CD4-positive, CD25-positive, alpha-beta regulatory T cell (primary cell): ENCODE measurements at regions not wholly inside any gene's neighbourhood (a gene's known extent, or its start where the extent isn't known, plus 50 kb on each side); places are given as distances from the start of the nearest gene placed in this dataset.
A peak's percentile ranks its signal among the peaks of the same experiment; 100 is the strongest.
"Not testable (repeated sequence)": the region's sequence is repeated elsewhere in the genome, so short reads cannot be mapped to it uniquely, and the experiment has no call there.

Source experiments
- ATAC-seq, 2 donors: fragments of 150-1000 bp; cut with Tn5 transposase; one replicate each; pipeline ENCODE4 v1.10.0; 2021; ENCODE audit warnings: low read depth in 2 of 2, moderate number of reproducible peaks in 2 of 2, moderate library complexity in 1 of 2
- DNase-seq, 3 donors: peaks; one replicate each; pipeline versions ENCODE4 v3.0.0 to v3.0.0-alpha.2; 2012 to 2022; ENCODE audit warnings: mixed read lengths in 1 of 3
- H3K27ac ChIP-seq: one replicate; pipeline ENCODE4 v1.7.0; 2013; ENCODE audit warnings: mild to moderate bottlenecking, low read length; ENCODE audit not compliant: insufficient read depth, poor library complexity, severe bottlenecking
- H3K27me3 ChIP-seq: one replicate; pipeline ENCODE4 v1.7.0; 2013; ENCODE audit warnings: low read length; ENCODE audit not compliant: control insufficient read depth, insufficient read depth
- H3K36me3 ChIP-seq: one replicate; pipeline ENCODE4 v1.7.0; 2013; ENCODE audit warnings: mild to moderate bottlenecking, low read length, moderate library complexity; ENCODE audit not compliant: control insufficient read depth, insufficient read depth
- H3K4me1 ChIP-seq: 2 replicates; pipeline ENCODE4 v1.7.0; 2013; ENCODE audit warnings: mild to moderate bottlenecking, low read length; ENCODE audit not compliant: insufficient read depth, control insufficient read depth, poor library complexity, severe bottlenecking
- H3K4me3 ChIP-seq: one replicate; pipeline ENCODE4 v1.7.0; 2013; ENCODE audit warnings: low read depth, mild to moderate bottlenecking, low read length, moderate library complexity
- H3K9me3 ChIP-seq, 2 experiments: 1 replicate in 1 of 2; 2 replicates in 1 of 2; pipeline ENCODE4 v1.7.0; 2013; ENCODE audit warnings: low read length in 2 of 2, mild to moderate bottlenecking in 1 of 2, moderate library complexity in 1 of 2; ENCODE audit not compliant: control insufficient read depth in 2 of 2
- H3K27ac Mint-ChIP-seq, 3 donors: one replicate each; pipeline ENCODE4 v1.8.0; 2020 to 2022; ENCODE audit warnings: mild to moderate bottlenecking in 3 of 3, mixed read lengths in 3 of 3, moderate library complexity in 2 of 3
- H3K27me3 Mint-ChIP-seq: one replicate; pipeline ENCODE4 v1.8.0; 2022; ENCODE audit warnings: mild to moderate bottlenecking, mixed read lengths
- H3K36me3 Mint-ChIP-seq: one replicate; pipeline ENCODE4 v1.8.0; 2020; ENCODE audit warnings: mixed read lengths
- H3K4me1 Mint-ChIP-seq, 4 donors: one replicate each; pipeline ENCODE4 v1.8.0; 2020 to 2022; ENCODE audit warnings: mixed read lengths in 4 of 4, mild to moderate bottlenecking in 1 of 4
- H3K4me3 Mint-ChIP-seq, 4 donors: one replicate each; pipeline ENCODE4 v1.8.0; 2020 to 2022; ENCODE audit warnings: mild to moderate bottlenecking in 4 of 4, mixed read lengths in 4 of 4, moderate library complexity in 3 of 4
- H3K9me3 Mint-ChIP-seq, 7 donors: one replicate each; pipeline ENCODE4 v1.8.0; 2020 to 2022; ENCODE audit warnings: mixed read lengths in 7 of 7, mild to moderate bottlenecking in 3 of 7, moderate library complexity in 2 of 7

DNA sequence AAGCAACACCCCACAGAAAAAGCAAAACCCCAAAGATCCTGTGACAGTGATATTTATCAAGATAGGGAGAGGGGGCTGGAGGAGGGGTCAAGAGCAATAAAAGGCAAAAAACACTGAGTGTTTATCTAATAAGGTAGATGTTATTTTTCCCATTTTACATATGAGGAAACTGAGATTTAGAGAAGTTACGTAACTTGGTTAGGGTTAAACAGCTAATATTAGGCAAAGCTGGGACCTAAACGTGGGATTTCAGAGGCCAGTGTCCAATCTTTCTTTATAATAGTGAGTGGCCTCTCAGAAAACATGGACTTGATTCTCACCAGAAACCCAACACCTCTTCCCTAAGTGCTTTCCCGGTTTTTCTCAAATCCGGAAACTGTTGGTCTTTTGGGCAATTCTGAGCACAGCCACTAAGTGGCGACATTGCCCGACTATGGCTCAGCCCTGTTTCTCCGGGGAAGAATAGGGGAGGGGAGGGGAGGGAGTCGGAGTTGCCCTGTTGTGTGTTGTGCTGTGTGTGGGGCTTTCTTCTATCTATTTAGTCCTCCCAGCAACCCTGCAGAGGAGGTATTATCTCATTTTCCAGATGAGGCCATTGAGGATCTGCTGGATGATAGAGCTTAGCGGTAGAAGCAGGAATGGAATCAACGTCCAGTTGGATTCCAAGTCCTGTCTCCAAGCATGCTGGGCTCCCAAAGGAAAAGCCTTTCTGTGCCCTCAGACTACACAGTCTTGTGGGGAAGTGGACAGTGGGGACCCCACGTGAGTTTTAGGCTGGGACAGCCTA is 58.7 kb upstream of the ETV3 start:
- not testable (repeated sequence) for DNase-seq, H3K27ac ChIP-seq, H3K4me3 ChIP-seq, H3K36me3 Mint-ChIP-seq, H3K27me3 ChIP-seq, H3K9me3 Mint-ChIP-seq, H3K4me3 Mint-ChIP-seq, H3K27ac Mint-ChIP-seq, H3K4me1 ChIP-seq, ATAC-seq, H3K9me3 ChIP-seq, H3K36me3 ChIP-seq, H3K4me1 Mint-ChIP-seq
- peaks cover 20% of the 10 kb centered on the region for H3K27me3 Mint-ChIP-seq

DNA sequence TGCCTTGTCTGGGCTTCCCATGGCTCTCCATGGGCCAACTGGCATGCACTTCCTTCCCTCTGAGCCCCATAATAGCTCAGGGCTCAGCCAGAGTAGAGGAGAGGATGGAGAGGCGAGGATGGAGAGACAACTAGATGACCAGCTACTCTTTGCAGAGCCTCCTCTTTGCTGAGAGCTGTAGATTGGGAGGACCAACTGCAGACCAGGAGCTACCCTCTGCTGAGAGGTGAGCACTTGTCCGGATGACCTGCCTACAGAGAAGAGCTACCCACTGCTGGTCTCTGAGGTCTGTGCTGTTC is 58.0 kb upstream of the ETV3 start:
- Mint-ChIP-seq H3K4me3 (no peak overlapping the region), H3K27ac (no peak overlapping the region), H3K27me3 (peaks cover 20% of the 10 kb centered on the region), H3K36me3 (no peaks in the 10 kb centered on the region), H3K4me1 (peaks cover 0 to 5% (median 3%) of the 10 kb centered on the region in 4 donors), H3K9me3 (peaks cover 0 to 2% (median 0%) of the 10 kb centered on the region in 7 donors)
- DNase-seq (no peak), ATAC-seq (no peak)
- no peaks in the 10 kb centered on the region for H3K9me3 ChIP-seq
- no peak overlapping the region for H3K27ac ChIP-seq
- no peak overlapping the region for H3K4me3 ChIP-seq
- H3K27me3 ChIP-seq: peaks cover 3% of the 10 kb centered on the region
- no peaks in the 10 kb centered on the region for H3K4me1 ChIP-seq
- H3K36me3 ChIP-seq: no peaks in the 10 kb centered on the region

DNA sequence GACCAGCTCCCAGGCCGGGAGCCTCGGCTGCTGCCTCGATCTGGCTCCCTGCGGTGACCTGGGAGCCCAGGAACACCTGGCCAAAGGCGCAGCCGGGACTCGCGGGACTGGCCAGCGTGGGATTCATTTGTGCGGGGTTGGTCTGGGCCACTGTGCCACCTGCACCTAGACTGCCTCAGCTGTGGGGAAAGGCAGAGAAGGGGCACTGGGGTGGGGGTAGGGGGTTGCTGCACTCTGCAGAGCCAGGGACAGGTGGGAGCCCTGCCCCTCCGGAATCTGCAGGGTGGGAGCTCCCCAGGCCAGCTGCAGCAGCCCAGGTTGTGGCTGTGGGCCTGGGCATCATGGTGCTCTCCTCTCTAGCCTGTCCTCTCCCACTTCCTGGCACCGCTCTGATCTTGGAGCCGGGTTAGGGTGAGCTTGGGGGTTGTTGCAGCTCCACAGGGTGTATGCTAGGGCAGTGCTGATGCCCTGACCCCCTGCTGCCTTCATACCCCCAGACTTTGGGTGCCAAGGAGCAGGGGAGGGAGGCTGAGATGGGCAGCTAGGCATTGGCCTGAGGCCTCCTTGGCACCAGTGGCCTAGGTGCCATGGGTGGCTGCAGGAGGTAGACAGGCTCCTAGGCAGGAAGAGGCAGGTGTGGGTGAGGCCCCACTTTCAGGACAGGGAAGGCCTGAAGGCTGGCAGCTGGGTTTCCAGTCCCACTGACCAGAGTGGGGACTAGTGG is 57.5 kb upstream of the ETV3 start:
- Mint-ChIP-seq H3K36me3 (no peaks in the 10 kb centered on the region), H3K27ac (no peak overlapping the region), H3K27me3 (peaks cover 20% of the 10 kb centered on the region), H3K4me1 (peaks cover 0 to 5% (median 3%) of the 10 kb centered on the region in 4 donors), H3K4me3 (no peak overlapping the region), H3K9me3 (no peaks in the 10 kb centered on the region)
- no peak for DNase-seq
- H3K9me3 ChIP-seq: no peaks in the 10 kb centered on the region
- H3K4me3 ChIP-seq: no peak overlapping the region
- H3K36me3 ChIP-seq: no peaks in the 10 kb centered on the region
- ATAC-seq: no peak
- no peaks in the 10 kb centered on the region for H3K4me1 ChIP-seq
- H3K27me3 ChIP-seq: peaks cover 3% of the 10 kb centered on the region
- no peak overlapping the region for H3K27ac ChIP-seq

DNA sequence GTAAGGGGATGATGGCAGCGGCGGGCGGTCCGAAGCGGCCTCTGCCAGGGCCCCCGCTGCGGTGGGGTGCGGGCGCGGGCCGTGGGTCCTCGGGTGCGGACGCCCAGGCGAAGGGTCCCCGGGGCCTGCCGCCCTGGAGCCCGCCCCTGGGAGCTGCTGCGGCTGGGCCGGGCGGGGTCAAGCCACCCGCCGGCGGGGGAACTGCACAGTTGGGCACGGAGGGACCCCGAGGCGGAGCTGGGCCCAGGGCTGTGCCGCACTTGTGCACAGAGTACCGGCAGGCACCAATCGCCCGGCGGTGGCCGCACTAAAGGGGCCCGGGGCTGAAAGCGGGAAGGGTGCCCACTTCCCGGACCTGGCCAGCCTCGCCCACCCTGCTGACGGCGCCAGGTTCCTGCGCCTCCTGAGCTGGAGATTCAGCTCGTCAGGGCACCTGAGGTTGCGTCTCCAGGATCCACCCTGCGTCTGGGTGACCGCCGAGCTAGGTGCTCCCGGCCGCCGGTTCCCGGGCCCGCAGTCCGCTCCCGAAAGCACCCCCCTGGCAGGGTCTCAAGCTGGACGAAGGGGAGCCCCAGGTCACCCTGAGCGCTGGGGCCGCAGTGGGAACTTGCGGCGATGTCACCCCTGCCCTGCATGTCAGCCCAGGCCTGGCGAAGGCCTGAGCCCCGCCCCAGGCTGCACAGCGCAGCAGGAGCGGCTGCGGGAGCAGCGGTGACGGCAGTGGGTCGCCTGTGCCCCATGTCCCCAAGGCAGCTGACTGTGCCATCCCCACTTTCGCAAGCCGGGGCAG is 56.7 kb upstream of the ETV3 start:
- H3K27me3 ChIP-seq: peaks cover 3% of the 10 kb centered on the region
- no peaks in the 10 kb centered on the region for H3K9me3 ChIP-seq
- no peaks in the 10 kb centered on the region for H3K4me1 ChIP-seq
- DNase-seq (no peak), ATAC-seq (no peak)
- no peaks in the 10 kb centered on the region for H3K36me3 ChIP-seq
- H3K27ac Mint-ChIP-seq: no peak overlapping the region
- peaks cover 20% of the 10 kb centered on the region for H3K27me3 Mint-ChIP-seq
- H3K4me3 ChIP-seq: no peak overlapping the region
- H3K4me3 Mint-ChIP-seq: no peak overlapping the region
- H3K9me3 Mint-ChIP-seq: peaks cover 0 to 1% (median 0%) of the 10 kb centered on the region in 7 donors
- no peak overlapping the region for H3K27ac ChIP-seq
- peaks cover 0 to 5% (median 3%) of the 10 kb centered on the region in 4 donors for H3K4me1 Mint-ChIP-seq
- no peaks in the 10 kb centered on the region for H3K36me3 Mint-ChIP-seq

DNA sequence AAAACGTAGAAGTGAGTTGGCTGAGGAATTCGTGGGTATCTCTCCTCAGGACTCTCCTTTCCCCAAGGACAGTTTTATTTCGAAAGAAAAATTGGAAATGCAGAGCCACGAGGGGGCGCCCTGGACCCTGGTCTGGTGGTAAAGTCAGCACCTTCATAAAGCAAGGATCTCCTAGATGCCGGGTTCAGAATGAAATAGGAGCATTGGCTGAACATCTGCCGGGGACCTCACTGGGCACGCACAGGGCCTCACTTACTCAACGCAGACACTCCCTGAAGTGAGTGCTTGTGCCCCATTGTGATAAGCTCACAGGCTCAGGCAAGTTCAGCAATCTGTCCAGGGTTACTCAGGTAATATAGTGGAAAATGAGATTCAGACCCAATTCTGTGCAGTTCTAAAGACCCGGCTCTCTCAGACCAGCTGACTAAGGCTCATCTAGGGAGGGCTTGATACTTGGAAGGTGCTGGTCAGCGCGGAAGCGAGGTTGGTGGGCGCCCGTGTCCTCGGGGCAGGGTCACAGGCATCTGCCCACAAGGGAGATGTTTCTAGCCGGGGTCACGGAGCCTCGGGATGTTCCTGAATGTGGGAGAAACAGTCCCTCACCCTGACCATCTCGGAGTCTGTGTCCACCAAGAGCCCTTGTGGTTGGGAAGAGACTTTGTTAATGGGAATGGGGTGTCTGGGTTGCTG is 55.7 kb upstream of the ETV3 start:
- DNase-seq (peak in 2 of 3 donors; percentile 12 to 59), ATAC-seq (no peak)
- H3K9me3 Mint-ChIP-seq: peaks cover 0 to 1% (median 0%) of the 10 kb centered on the region in 7 donors
- H3K4me3 Mint-ChIP-seq: no peak overlapping the region
- H3K4me1 Mint-ChIP-seq: peaks cover 0 to 5% (median 3%) of the 10 kb centered on the region in 4 donors
- H3K27ac Mint-ChIP-seq: no peak overlapping the region
- H3K27me3 Mint-ChIP-seq: peaks cover 20% of the 10 kb centered on the region
- H3K27me3 ChIP-seq: peaks cover 3% of the 10 kb centered on the region
- H3K36me3 Mint-ChIP-seq: no peaks in the 10 kb centered on the region
- no peaks in the 10 kb centered on the region for H3K36me3 ChIP-seq
- H3K27ac ChIP-seq: no peak overlapping the region
- H3K4me1 ChIP-seq: no peaks in the 10 kb centered on the region
- H3K4me3 ChIP-seq: no peak overlapping the region
- no peaks in the 10 kb centered on the region for H3K9me3 ChIP-seq

DNA sequence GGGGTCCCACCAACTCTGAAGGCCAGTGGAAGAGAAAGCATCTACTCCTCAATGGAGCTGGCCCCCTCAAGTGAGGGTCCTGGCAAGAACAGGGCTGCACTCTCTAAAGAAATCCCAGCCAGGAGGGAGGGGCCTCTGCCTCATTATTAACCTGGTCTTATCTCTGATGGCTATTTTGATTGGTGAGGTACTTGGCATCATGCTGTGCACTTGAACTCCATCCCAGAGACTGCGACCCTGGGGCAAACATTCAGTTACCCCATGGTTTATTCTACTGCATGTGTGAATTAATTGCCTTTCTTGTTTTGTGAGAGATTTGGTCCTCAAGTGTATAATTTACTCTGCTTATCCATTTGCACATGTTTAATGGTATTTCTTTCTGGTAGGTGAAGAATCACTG is 55.0 kb upstream of the ETV3 start:
- Histone ChIP-seq H3K4me1 (no peaks in the 10 kb centered on the region), H3K27me3 (peaks cover 3% of the 10 kb centered on the region), H3K36me3 (no peaks in the 10 kb centered on the region), H3K27ac (no peak overlapping the region), H3K9me3 (no peaks in the 10 kb centered on the region), H3K4me3 (no peak overlapping the region)
- Mint-ChIP-seq H3K9me3 (peaks cover 0 to 1% (median 0%) of the 10 kb centered on the region in 7 donors), H3K4me3 (no peak overlapping the region), H3K36me3 (no peaks in the 10 kb centered on the region), H3K27ac (no peak overlapping the region), H3K4me1 (peaks cover 0 to 5% (median 3%) of the 10 kb centered on the region in 4 donors), H3K27me3 (peaks cover 14% of the 10 kb centered on the region)
- ATAC-seq (no peak), DNase-seq (no peak)
